ENCODE measurements at regions not wholly inside any gene's neighbourhood (a gene's known extent, or its start where the extent isn't known, plus 50 kb on each side); places are given as distances from the start of the nearest gene placed in this dataset.

DNA sequence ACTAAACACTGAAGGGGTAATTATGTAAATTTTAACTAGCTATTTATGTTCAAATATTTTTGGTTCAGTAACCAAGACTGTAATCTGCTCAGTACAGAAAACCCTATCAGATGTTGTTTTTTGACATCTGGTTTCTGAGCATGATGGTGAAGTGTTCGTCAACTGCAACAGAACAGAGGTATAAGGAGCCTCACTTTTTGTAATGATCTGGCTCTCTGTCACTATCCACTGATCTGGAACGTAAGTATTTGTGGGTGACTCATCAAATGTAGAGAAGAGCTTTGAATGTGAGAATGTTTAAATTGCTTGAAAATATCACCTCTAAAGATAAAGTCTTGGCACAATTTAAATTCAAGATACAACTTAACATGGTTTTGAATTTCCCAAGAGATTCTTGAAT is 213.6 kb upstream of the FAM98A start:
- H2AK5ac ChIP-seq (ENCODE audit: low read depth, low read length) = no peak overlapping the region
- no peak overlapping the region for H2BK12ac ChIP-seq (ENCODE audit: low read depth, low read length)
- H3K14ac ChIP-seq (ENCODE audit: insufficient read length) = no peak overlapping the region
- no peaks in the 10 kb centered on the region for H3K27me3 ChIP-seq (replicated peaks in 1 of 4; ENCODE audit: control insufficient read depth in 3 of 4, extremely low read depth in 1 of 4, insufficient read depth in 3 of 4, low read length in 3 of 4)
- no peak overlapping the region for H2BK5ac ChIP-seq (ENCODE audit: low read depth, low read length)
- no peak overlapping the region for H3K4ac ChIP-seq (replicated peaks; ENCODE audit: insufficient read length, low read depth, low read length)
- no peaks in the 10 kb centered on the region; a peak in 1 of 8 replicates for H3K36me3 ChIP-seq (ENCODE audit: control insufficient read depth in 2 of 4, insufficient read depth in 4 of 4, low read length in 3 of 4)
- H3K27ac ChIP-seq (ENCODE audit: low read depth, low read length) = no peak overlapping the region
- no peaks in the 10 kb centered on the region for H4K20me1 ChIP-seq (replicated peaks in 1 of 2; ENCODE audit: control insufficient read depth in 1 of 2, insufficient read depth in 2 of 2, low read length in 2 of 2)
- no peak overlapping the region for H2AFZ ChIP-seq (ENCODE audit: low read length)
- H2BK120ac ChIP-seq (replicated peaks; ENCODE audit: low read depth, low read length) = no peak overlapping the region
- DNase-seq (ENCODE audit: low read depth in 1 of 2, low spot score in 2 of 2) = no peak
- no peaks in the 10 kb centered on the region for H3K23me2 ChIP-seq (ENCODE audit: low read depth, low read length)
- no peak overlapping the region for H2BK15ac ChIP-seq (ENCODE audit: low read length)
- CTCF ChIA-PET (ENCODE audit: partially characterized antibody) = no interaction called here
- 77% methylated on average over 2 of the region's 2 CpGs; no CpG with 5 or more reads in 1 of the 2 experiments for WGBS, 2 experiments (ENCODE audit: extremely low coverage in 1 of 2, insufficient coverage in 1 of 2, insufficient read length in 1 of 2, insufficient replicate concordance in 2 of 2, low coverage in 1 of 2, low lambda C conversion rate in 2 of 2, missing lambda C conversion rate in 1 of 2)
- no peak overlapping the region for H3K4me2 ChIP-seq (ENCODE audit: insufficient read depth in 1 of 2, low read depth in 2 of 2, low read length in 2 of 2)
- no peak overlapping the region for H3K4me3 ChIP-seq (ENCODE audit: extremely low read depth in 1 of 4, insufficient read depth in 2 of 4, low read depth in 3 of 4, low read length in 4 of 4)
- no peak overlapping the region for H3K23ac ChIP-seq (ENCODE audit: insufficient read length)
- H3K18ac ChIP-seq (ENCODE audit: extremely low read depth, low read length) = no peak overlapping the region
- no peak overlapping the region for H4K91ac ChIP-seq (replicated peaks; ENCODE audit: insufficient read length, low read length)
- TF ChIP-seq ZNF274 (IDR thresholded peaks at IDR 0.05; ENCODE audit: borderline replicate concordance, extremely low read depth, low read length) (no peak), SIN3A (conservative IDR thresholded peaks at IDR 0.05 in 1 of 2, IDR thresholded peaks at IDR 0.05 in 1 of 2; ENCODE audit: low read depth in 1 of 2, low read length in 2 of 2) (no peak), CBX8 (IDR thresholded peaks at IDR 0.05; ENCODE audit: borderline replicate concordance, low read depth, low read length) (no peak), SRF (IDR thresholded peaks at IDR 0.05; ENCODE audit: low read depth, low read length) (no peak), NANOG (IDR thresholded peaks at IDR 0.05; ENCODE audit: insufficient read depth, low read depth, low read length, poor library complexity, severe bottlenecking) (no peak), TAF7 (optimal IDR thresholded peaks at IDR 0.05; ENCODE audit: borderline replicate concordance, low read depth, low read length) (no peak)
- TF ChIP-seq, protein P1, sequence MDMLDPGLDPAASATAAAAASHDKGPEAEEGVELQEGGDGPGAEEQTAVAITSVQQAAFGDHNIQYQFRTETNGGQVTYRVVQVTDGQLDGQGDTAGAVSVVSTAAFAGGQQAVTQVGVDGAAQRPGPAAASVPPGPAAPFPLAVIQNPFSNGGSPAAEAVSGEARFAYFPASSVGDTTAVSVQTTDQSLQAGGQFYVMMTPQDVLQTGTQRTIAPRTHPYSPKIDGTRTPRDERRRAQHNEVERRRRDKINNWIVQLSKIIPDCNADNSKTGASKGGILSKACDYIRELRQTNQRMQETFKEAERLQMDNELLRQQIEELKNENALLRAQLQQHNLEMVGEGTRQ (IDR thresholded peaks at IDR 0.05; ENCODE audit: low read length) = no peak
- TF ChIP-seq, protein P2, sequence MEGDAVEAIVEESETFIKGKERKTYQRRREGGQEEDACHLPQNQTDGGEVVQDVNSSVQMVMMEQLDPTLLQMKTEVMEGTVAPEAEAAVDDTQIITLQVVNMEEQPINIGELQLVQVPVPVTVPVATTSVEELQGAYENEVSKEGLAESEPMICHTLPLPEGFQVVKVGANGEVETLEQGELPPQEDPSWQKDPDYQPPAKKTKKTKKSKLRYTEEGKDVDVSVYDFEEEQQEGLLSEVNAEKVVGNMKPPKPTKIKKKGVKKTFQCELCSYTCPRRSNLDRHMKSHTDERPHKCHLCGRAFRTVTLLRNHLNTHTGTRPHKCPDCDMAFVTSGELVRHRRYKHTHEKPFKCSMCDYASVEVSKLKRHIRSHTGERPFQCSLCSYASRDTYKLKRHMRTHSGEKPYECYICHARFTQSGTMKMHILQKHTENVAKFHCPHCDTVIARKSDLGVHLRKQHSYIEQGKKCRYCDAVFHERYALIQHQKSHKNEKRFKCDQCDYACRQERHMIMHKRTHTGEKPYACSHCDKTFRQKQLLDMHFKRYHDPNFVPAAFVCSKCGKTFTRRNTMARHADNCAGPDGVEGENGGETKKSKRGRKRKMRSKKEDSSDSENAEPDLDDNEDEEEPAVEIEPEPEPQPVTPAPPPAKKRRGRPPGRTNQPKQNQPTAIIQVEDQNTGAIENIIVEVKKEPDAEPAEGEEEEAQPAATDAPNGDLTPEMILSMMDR (IDR thresholded peaks at IDR 0.05; ENCODE audit: control extremely low read depth in 1 of 3, insufficient read depth in 1 of 3, low read depth in 1 of 3, low read length in 3 of 3) = no peak
- no peaks in the 10 kb centered on the region for H3K9me3 ChIP-seq (ENCODE audit: insufficient read depth in 2 of 2, low read depth in 1 of 2, low read length in 1 of 2)
- no peak overlapping the region for H2BK20ac ChIP-seq (ENCODE audit: low read length)
- no peak overlapping the region for H4K8ac ChIP-seq (ENCODE audit: extremely low read depth, insufficient read depth, low read length)
- POLR2A ChIA-PET (ENCODE audit: partially characterized antibody) = no interaction called here
- no peak for FAIRE-seq
- H3K9ac ChIP-seq (replicated peaks in 1 of 4; ENCODE audit: extremely low read depth in 1 of 4, low read depth in 3 of 4, low read length in 3 of 4) = no peak overlapping the region
- no peak overlapping the region for H4K5ac ChIP-seq (ENCODE audit: insufficient read length, low read depth, low read length)
- H3K4me1 ChIP-seq (replicated peaks in 1 of 4; ENCODE audit: control insufficient read depth in 3 of 4, insufficient read depth in 4 of 4, low read length in 3 of 4) = peaks cover 0 to 3% (median 0%) of the 10 kb centered on the region in 4 experiments; a peak in 1 of 7 replicates
- no peaks in the 10 kb centered on the region for H3K79me2 ChIP-seq (ENCODE audit: control insufficient read depth in 1 of 2, insufficient read depth in 2 of 2, low read length in 2 of 2)
- no peak overlapping the region for H3K56ac ChIP-seq (replicated peaks; ENCODE audit: insufficient read length, low read depth, low read length)
- no peaks in the 10 kb centered on the region for H3K79me1 ChIP-seq (ENCODE audit: low read depth, low read length)

All from H1 (cell line).